Astrocyte of the spinal cord (primary cell): ENCODE measurements at regions not wholly inside any gene's neighbourhood (a gene's known extent, or its start where the extent isn't known, plus 50 kb on each side); places are given as distances from the start of the nearest gene placed in this dataset.

Source experiments
- DNase-seq: peaks from one replicate; pipeline ENCODE4 v3.0.0; 2011; ENCODE audit warnings: low read depth, low spot score
- H3K4me3 ChIP-seq: 2 replicates; pipeline ENCODE4 v1.5.1; 2011; ENCODE audit warnings: low read depth, mild to moderate bottlenecking, low read length, moderate library complexity
- CTCF ChIP-seq: IDR thresholded peaks from 2 replicates; pipeline ENCODE4 v1.5.1; 2012; ENCODE audit warnings: low read depth, mild to moderate bottlenecking, low read length, inconsistent platforms
- in situ Hi-C: cut with HindIII; loops from 2 replicates; pipeline ENCODE4 v1.10.0; 2017; ENCODE audit warnings: low sequenced_read_pairs

- in situ Hi-C loops = no loop called here
- TF ChIP-seq CTCF = no peak
- no peak for DNase-seq
- no peak overlapping the region for H3K4me3 ChIP-seq
Measured at GRCh38 chr11:106398502-106399075, 321.1 kb downstream of the AASDHPPT start.

- in situ Hi-C loops = no loop called here
- H3K4me3 ChIP-seq = no peak overlapping the region
- TF ChIP-seq CTCF = no peak
- DNase-seq = peak; percentile 100
Measured at GRCh38 chr11:106399076-106399511, 321.6 kb downstream of the AASDHPPT start.

- H3K4me3 ChIP-seq = no peak overlapping the region
- TF ChIP-seq CTCF = no peak
- in situ Hi-C loops = no loop called here
- no peak for DNase-seq
Measured at GRCh38 chr11:106399624-106400023, 322.2 kb downstream of the AASDHPPT start.

- H3K4me3 ChIP-seq = no peak overlapping the region
- in situ Hi-C loops = no loop called here
- no peak for DNase-seq
- no peak for TF ChIP-seq CTCF
Measured at GRCh38 chr11:106400949-106401570, 323.6 kb downstream of the AASDHPPT start.

GRCh38 chr11:106403751-106404150, 326.3 kb downstream of the AASDHPPT start:
- no peak overlapping the region for H3K4me3 ChIP-seq
- no peak for TF ChIP-seq CTCF
- DNase-seq = no peak
- in situ Hi-C loops = no loop called here

- no peak overlapping the region for H3K4me3 ChIP-seq
- in situ Hi-C loops = no loop called here
- peak; percentile 36 for DNase-seq
- TF ChIP-seq CTCF = no peak
Measured at GRCh38 chr11:106409222-106409621, 331.8 kb downstream of the AASDHPPT start.
